IMR-90 (cell line): ENCODE measurements at regions not wholly inside any gene's neighbourhood (a gene's known extent, or its start where the extent isn't known, plus 50 kb on each side); places are given as distances from the start of the nearest gene placed in this dataset.

Experiments
- ATAC-seq: fragments of 200-7000 bp; cut with Tn5 transposase; 2 replicates; pipeline ENCODE4 v1.9.1; 2020; ENCODE audit warnings: low read depth, mild to moderate bottlenecking, moderate library complexity
- BruUV-seq: library from RNA; stranded (reverse); fragments of 400-500 nt; replicated peaks from 2 replicates; lab custom pipeline; 2021; lab: Mats Ljungman, UMichigan
- CTCF ChIA-PET: fragments of 300-600 bp; formaldehyde crosslinking; extraction: SDS; loops from one replicate; lab custom pipeline; 2021; ENCODE audit warnings: antibody characterized with exemption; lab: Yijun Ruan, JAX
- POLR2A ChIA-PET: fragments of 300-600 bp; sonication (Branson Sonifier 250); formaldehyde crosslinking; loops from one replicate; lab custom pipeline; 2022; ENCODE audit warnings: antibody characterized with exemption; ENCODE audit not compliant: unreplicated experiment; lab: Charles Lee
- DNase-seq: peaks from one replicate; pipeline ENCODE4 v3.0.0; 2013
- H2AFZ ChIP-seq: replicated peaks from 2 replicates; pipeline ENCODE3; 2013; ENCODE audit warnings: low read length, mild to moderate bottlenecking; ENCODE audit not compliant: poor library complexity
- H2AK5ac ChIP-seq: 2 replicates; pipeline ENCODE4 v1.6.1; 2013; ENCODE audit warnings: low read depth, low read length, inconsistent platforms
- H2AK9ac ChIP-seq: replicated peaks from 2 replicates; pipeline ENCODE3; 2013; ENCODE audit warnings: mild to moderate bottlenecking, low read depth, low read length, moderate library complexity; ENCODE audit not compliant: poor library complexity
- H2BK120ac ChIP-seq: 2 replicates; pipeline ENCODE4 v1.6.1; 2013; ENCODE audit warnings: low read depth, low read length, inconsistent platforms
- H2BK15ac ChIP-seq: 3 replicates; pipeline ENCODE4 v1.6.1; 2013; ENCODE audit warnings: low read depth, low read length, inconsistent platforms
- H2BK20ac ChIP-seq: 2 replicates; pipeline ENCODE4 v1.6.1; 2013; ENCODE audit warnings: low read depth, mild to moderate bottlenecking, inconsistent platforms, low read length, moderate library complexity
- H2BK5ac ChIP-seq: 2 replicates; pipeline ENCODE4 v1.6.1; 2013; ENCODE audit warnings: mild to moderate bottlenecking, low read depth, low read length, inconsistent platforms; ENCODE audit not compliant: poor library complexity, severe bottlenecking
- H3K14ac ChIP-seq: replicated peaks from 2 replicates; pipeline ENCODE4 v1.6.1; 2013; ENCODE audit warnings: low read depth, low read length, inconsistent platforms
- H3K18ac ChIP-seq: 2 replicates; pipeline ENCODE4 v1.6.1; 2013; ENCODE audit warnings: low read depth, low read length, control low read depth
- H3K23ac ChIP-seq: 2 replicates; pipeline ENCODE4 v1.6.1; 2013; ENCODE audit warnings: low read depth, low read length, inconsistent platforms
- H3K27ac ChIP-seq: 2 replicates; pipeline ENCODE4 v1.5.1; 2013; ENCODE audit warnings: mild to moderate bottlenecking, control low read depth, low read length; ENCODE audit not compliant: insufficient read depth
- H3K27me3 ChIP-seq: 2 replicates; pipeline ENCODE4 v1.6.1; 2013; ENCODE audit warnings: low read length; ENCODE audit not compliant: control insufficient read depth, insufficient read depth
- H3K36me3 ChIP-seq: 2 replicates; pipeline ENCODE4 v1.6.1; 2013; ENCODE audit warnings: low read length, mixed read lengths; ENCODE audit not compliant: control insufficient read depth, insufficient read depth
- H3K4ac ChIP-seq: 2 replicates; pipeline ENCODE4 v1.6.1; 2013; ENCODE audit warnings: low read depth, low read length, inconsistent platforms
- H3K4me1 ChIP-seq: 2 replicates; pipeline ENCODE4 v1.6.1; 2013; ENCODE audit warnings: low read length, mixed read lengths; ENCODE audit not compliant: control insufficient read depth, insufficient read depth
- H3K4me2 ChIP-seq: 2 replicates; pipeline ENCODE4 v1.6.1; 2013; ENCODE audit warnings: low read depth, mild to moderate bottlenecking, control low read depth, low read length, moderate library complexity
- H3K4me3 ChIP-seq: 2 replicates; pipeline ENCODE4 v1.5.1; 2013; ENCODE audit warnings: low read depth, mild to moderate bottlenecking, control low read depth, low read length, moderate library complexity; ENCODE audit not compliant: insufficient read depth
- H3K56ac ChIP-seq: 2 replicates; pipeline ENCODE4 v1.6.1; 2013; ENCODE audit warnings: low read length, inconsistent platforms; ENCODE audit not compliant: insufficient read depth; ENCODE audit errors: extremely low read depth
- H3K79me1 ChIP-seq, 2 experiments: 2 replicates each; pipeline ENCODE4 v1.6.1; 2013; ENCODE audit warnings: low read length in 2 of 2, inconsistent platforms in 1 of 2, low read depth in 1 of 2
- H3K9ac ChIP-seq: 2 replicates; pipeline ENCODE4 v1.6.1; 2013; ENCODE audit warnings: low read depth, low read length, control low read depth
- H3K9me1 ChIP-seq: 2 replicates; pipeline ENCODE4 v1.6.1; 2013; ENCODE audit warnings: low read length, inconsistent platforms; ENCODE audit not compliant: insufficient read depth
- H3K9me3 ChIP-seq: 2 replicates; pipeline ENCODE4 v1.6.1; 2013; ENCODE audit warnings: low read length; ENCODE audit not compliant: control insufficient read depth, insufficient read depth
- H4K20me1 ChIP-seq: 2 replicates; pipeline ENCODE4 v1.6.1; 2013; ENCODE audit warnings: low read length, inconsistent platforms; ENCODE audit not compliant: insufficient read depth
- H4K5ac ChIP-seq: 2 replicates; pipeline ENCODE4 v1.6.1; 2013; ENCODE audit warnings: mild to moderate bottlenecking, low read depth, low read length, control low read depth
- H4K8ac ChIP-seq, 2 experiments: 2 replicates each; pipeline ENCODE4 v1.6.1; 2013; ENCODE audit warnings: low read depth in 2 of 2, low read length in 2 of 2, control low read depth in 1 of 2, inconsistent platforms in 1 of 2
- H4K91ac ChIP-seq: 2 replicates; pipeline ENCODE4 v1.6.1; 2013; ENCODE audit warnings: low read depth, low read length, inconsistent platforms; ENCODE audit not compliant: insufficient read depth
- BHLHE40 ChIP-seq: fragments of 150-350 bp; IDR thresholded peaks from 2 replicates; pipeline ENCODE4 v1.6.1; 2016; ENCODE audit warnings: mild to moderate bottlenecking, low read depth, low read length
- CHD1 ChIP-seq: IDR thresholded peaks from 2 replicates; pipeline ENCODE4 v1.6.1; 2012; ENCODE audit warnings: low read depth, low read length, improper control_type of control experiment
- FOS ChIP-seq: fragments of 150-350 bp; IDR thresholded peaks from 2 replicates; pipeline ENCODE4 v1.6.1; 2016; ENCODE audit warnings: low read depth, low read length
- MAZ ChIP-seq: IDR thresholded peaks from 2 replicates; pipeline ENCODE4 v1.6.1; 2012; ENCODE audit warnings: low read depth, mild to moderate bottlenecking, low read length, improper control_type of control experiment, moderate library complexity, borderline replicate concordance
- POLR2A ChIP-seq: IDR thresholded peaks from 2 replicates; pipeline ENCODE4 v1.6.1; 2012; ENCODE audit warnings: mild to moderate bottlenecking, low read depth, low read length
- RCOR1 ChIP-seq: IDR thresholded peaks from 2 replicates; pipeline ENCODE4 v1.6.1; 2012; ENCODE audit warnings: mild to moderate bottlenecking, low read length, improper control_type of control experiment; ENCODE audit not compliant: insufficient replicate concordance
- SMC3 ChIP-seq: fragments of 150-350 bp; IDR thresholded peaks from 2 replicates; pipeline ENCODE4 v1.6.1; 2016; ENCODE audit warnings: low read depth, mild to moderate bottlenecking, antibody characterized with exemption, low read length, moderate library complexity
- dilution Hi-C: fragments of 300-500 bp; cut with HindIII; formaldehyde crosslinking; loops from one replicate; pipeline ENCODE4 v1.14.3; 2018; ENCODE audit warnings: low sequenced_read_pairs; ENCODE audit not compliant: unreplicated experiment
- in situ Hi-C: fragments of 300-500 bp; cut with MboI; formaldehyde crosslinking; loops from 3 replicates; pipeline ENCODE4 v1.14.3; 2019; ENCODE audit warnings: low sequenced_read_pairs, inconsistent platforms, mixed read lengths
- intact Hi-C: fragments of 100-400 bp; cut with micrococcal nuclease; formaldehyde crosslinking; loops from 2 replicates; pipeline ENCODE4 v1.10.0; 2022
- TF ChIP-seq, protein P1 (sequence below): conservative IDR thresholded peaks from 2 replicates; pipeline ENCODE4 v1.5.1; 2012; ENCODE audit warnings: mild to moderate bottlenecking, low read depth, low read length, improper control_type of control experiment
- TF ChIP-seq, protein P2 (sequence below): fragments of 150-350 bp; IDR thresholded peaks from 2 replicates; pipeline ENCODE4 v1.6.1; 2016; ENCODE audit warnings: low read depth, mild to moderate bottlenecking, low read length, moderate library complexity, borderline replicate concordance
- TF ChIP-seq, protein P3 (sequence below): fragments of 150-350 bp; IDR thresholded peaks from 2 replicates; pipeline ENCODE4 v1.6.1; 2017; ENCODE audit warnings: mild to moderate bottlenecking, antibody characterized with exemption, low read length, low read depth

DNA sequence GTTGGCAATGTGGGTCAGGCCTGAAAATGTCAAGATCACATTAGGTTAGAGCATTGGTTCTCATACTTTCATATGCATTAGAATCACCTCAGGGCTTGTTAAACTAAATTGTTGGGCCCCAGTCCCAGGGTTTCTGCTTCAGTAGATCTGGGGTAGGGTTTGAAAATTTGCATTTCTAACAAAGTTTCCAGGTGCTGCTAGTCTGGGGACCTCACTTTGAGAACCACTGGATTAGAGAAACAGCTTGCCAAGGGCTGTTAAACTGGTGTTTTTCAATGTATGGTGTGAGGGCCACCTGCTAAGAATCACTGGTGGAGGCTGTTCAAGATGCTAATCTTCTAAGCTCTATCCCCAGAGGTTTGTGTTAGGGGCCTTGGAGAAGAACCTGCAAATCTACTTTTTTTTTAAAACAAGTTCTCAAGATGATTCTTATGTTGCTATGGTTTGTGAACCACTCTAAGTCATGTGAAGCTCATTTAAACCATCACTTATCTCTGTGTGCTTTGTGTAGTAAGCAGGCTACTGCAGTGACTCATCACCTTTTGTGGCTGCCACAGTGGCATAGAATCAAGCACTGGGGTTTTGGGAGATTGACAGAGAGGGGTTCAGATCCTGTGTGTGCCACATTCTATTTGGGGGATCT, 152.2 kb downstream of the S1PR1 start:
- no peak overlapping the region for H3K4me2 ChIP-seq
- no peak overlapping the region for H4K8ac ChIP-seq
- POLR2A ChIA-PET = no interaction called here
- no peak overlapping the region for H3K27ac ChIP-seq
- no peak overlapping the region for H4K91ac ChIP-seq
- H2BK20ac ChIP-seq = no peak overlapping the region
- DNase-seq (peak; percentile 3), ATAC-seq (no peak)
- H2BK120ac ChIP-seq = no peak overlapping the region
- H3K9me1 ChIP-seq = no peaks in the 10 kb centered on the region
- no peaks in the 10 kb centered on the region for H4K20me1 ChIP-seq
- no peak overlapping the region for H3K14ac ChIP-seq
- no TSS peak for BruUV-seq
- H3K79me1 ChIP-seq = no peaks in the 10 kb centered on the region
- H2BK5ac ChIP-seq = no peak overlapping the region
- no peak overlapping the region for H2AK9ac ChIP-seq
- H2BK15ac ChIP-seq = no peak overlapping the region
- no peak overlapping the region for H3K23ac ChIP-seq
- H4K5ac ChIP-seq = no peak overlapping the region
- no peak overlapping the region for H2AFZ ChIP-seq
- no peak overlapping the region for H2AK5ac ChIP-seq
- H3K27me3 ChIP-seq = no peaks in the 10 kb centered on the region; the same call in 1 of the 2 replicates
- no peak overlapping the region for H3K18ac ChIP-seq
- no peak overlapping the region for H3K4ac ChIP-seq
- TF ChIP-seq, protein P1, sequence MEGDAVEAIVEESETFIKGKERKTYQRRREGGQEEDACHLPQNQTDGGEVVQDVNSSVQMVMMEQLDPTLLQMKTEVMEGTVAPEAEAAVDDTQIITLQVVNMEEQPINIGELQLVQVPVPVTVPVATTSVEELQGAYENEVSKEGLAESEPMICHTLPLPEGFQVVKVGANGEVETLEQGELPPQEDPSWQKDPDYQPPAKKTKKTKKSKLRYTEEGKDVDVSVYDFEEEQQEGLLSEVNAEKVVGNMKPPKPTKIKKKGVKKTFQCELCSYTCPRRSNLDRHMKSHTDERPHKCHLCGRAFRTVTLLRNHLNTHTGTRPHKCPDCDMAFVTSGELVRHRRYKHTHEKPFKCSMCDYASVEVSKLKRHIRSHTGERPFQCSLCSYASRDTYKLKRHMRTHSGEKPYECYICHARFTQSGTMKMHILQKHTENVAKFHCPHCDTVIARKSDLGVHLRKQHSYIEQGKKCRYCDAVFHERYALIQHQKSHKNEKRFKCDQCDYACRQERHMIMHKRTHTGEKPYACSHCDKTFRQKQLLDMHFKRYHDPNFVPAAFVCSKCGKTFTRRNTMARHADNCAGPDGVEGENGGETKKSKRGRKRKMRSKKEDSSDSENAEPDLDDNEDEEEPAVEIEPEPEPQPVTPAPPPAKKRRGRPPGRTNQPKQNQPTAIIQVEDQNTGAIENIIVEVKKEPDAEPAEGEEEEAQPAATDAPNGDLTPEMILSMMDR = no peak
- TF ChIP-seq BHLHE40 (no peak), POLR2A (no peak), SMC3 (no peak), CHD1 (no peak), FOS (no peak), RCOR1 (no peak), MAZ (no peak)
- TF ChIP-seq, protein P2, sequence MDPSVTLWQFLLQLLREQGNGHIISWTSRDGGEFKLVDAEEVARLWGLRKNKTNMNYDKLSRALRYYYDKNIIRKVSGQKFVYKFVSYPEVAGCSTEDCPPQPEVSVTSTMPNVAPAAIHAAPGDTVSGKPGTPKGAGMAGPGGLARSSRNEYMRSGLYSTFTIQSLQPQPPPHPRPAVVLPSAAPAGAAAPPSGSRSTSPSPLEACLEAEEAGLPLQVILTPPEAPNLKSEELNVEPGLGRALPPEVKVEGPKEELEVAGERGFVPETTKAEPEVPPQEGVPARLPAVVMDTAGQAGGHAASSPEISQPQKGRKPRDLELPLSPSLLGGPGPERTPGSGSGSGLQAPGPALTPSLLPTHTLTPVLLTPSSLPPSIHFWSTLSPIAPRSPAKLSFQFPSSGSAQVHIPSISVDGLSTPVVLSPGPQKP = no peak
- TF ChIP-seq, protein P3, sequence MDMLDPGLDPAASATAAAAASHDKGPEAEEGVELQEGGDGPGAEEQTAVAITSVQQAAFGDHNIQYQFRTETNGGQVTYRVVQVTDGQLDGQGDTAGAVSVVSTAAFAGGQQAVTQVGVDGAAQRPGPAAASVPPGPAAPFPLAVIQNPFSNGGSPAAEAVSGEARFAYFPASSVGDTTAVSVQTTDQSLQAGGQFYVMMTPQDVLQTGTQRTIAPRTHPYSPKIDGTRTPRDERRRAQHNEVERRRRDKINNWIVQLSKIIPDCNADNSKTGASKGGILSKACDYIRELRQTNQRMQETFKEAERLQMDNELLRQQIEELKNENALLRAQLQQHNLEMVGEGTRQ = no peak
- no peak overlapping the region for H3K4me3 ChIP-seq
- H3K56ac ChIP-seq = no peak overlapping the region
- in situ Hi-C loops = no loop called here
- no peaks in the 10 kb centered on the region for H3K9me3 ChIP-seq
- intact Hi-C loops = no loop called here
- no peak overlapping the region for H3K9ac ChIP-seq
- H3K4me1 ChIP-seq = no peaks in the 10 kb centered on the region
- dilution Hi-C loops = no loop called here
- CTCF ChIA-PET = no interaction called here
- no peaks in the 10 kb centered on the region for H3K36me3 ChIP-seq
